GM19452 (cell line): ENCODE measurements at regions not wholly inside any gene's neighbourhood (a gene's known extent, or its start where the extent isn't known, plus 50 kb on each side); places are given as distances from the start of the nearest gene placed in this dataset.
"Not testable (repeated sequence)": the region's sequence is repeated elsewhere in the genome, so short reads cannot be mapped to it uniquely, and the experiment has no call there.

Experiments used
- ATAC-seq: cut with Tn5 transposase; IDR thresholded peaks from one replicate; pipeline ENCODE4 v1.9.1; 2021; ENCODE audit not compliant: unreplicated experiment

GRCh38 chr6:132142768-132143167 is 191.6 kb upstream of the CCN2 start:
- ATAC-seq, result no peak

DNA sequence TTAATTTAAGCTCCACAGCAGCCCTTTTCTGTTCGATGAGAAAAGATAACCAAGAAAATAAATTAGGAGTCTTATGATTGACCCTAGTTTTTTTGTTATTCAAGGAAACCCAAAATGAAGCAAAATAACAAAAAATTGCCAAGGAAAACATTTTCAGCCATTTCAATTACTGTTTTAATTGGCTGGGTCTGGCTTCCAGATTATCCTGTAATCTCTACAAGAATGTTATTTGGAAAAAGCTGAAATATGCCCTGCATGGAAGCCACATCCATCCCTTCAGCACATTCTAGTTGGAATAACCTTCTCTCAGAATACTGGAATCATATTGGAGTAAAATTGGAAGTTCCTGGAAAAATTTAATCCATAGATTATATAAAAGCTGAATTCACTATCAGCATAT is 191.1 kb upstream of the CCN2 start:
- ATAC-seq, result no peak

DNA sequence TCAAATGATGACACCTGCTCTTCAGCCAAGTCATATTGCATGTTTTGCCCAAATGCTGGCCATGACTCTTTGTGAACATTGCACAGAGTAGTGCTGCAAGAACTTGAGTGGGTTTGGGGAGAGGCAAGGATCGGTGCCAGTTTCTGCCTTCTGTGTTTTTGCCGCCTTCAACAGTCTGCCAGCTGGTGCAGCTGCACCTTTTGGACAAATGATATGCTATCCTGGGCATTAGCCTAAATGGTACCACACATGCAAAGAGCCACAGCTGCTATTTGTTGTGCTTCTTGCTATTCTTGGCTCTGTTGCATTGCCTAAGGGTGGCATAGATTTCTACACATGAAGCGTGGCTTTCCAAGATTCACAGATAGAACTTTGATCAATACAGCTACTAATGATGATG is 189.0 kb upstream of the CCN2 start:
- no peak for ATAC-seq

DNA sequence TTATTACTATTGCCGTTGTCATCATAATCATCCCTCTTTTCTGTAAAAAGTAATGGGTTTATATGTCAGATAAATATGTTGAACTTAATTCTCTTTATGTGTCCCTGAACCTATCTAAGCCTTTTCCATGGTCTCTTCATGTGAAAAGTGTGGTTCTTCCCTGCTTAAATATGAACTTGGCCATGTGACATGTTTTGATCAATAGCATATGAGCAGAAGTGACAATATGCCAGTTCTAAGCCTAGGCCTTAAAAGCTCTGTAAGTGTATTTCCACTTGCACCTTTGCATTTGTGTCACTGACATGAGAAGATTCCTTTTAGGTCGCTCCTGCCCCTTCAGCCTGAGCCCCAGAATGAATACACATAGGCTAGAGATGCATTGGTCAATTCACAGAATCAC is 188.4 kb upstream of the CCN2 start:
- no peak for ATAC-seq

- ATAC-seq, result no peak
Observed at GRCh38 chr6:132136981-132137380, 185.8 kb upstream of the CCN2 start.

- no peak for ATAC-seq
Observed at GRCh38 chr6:132135409-132135808, 184.2 kb upstream of the CCN2 start.

DNA sequence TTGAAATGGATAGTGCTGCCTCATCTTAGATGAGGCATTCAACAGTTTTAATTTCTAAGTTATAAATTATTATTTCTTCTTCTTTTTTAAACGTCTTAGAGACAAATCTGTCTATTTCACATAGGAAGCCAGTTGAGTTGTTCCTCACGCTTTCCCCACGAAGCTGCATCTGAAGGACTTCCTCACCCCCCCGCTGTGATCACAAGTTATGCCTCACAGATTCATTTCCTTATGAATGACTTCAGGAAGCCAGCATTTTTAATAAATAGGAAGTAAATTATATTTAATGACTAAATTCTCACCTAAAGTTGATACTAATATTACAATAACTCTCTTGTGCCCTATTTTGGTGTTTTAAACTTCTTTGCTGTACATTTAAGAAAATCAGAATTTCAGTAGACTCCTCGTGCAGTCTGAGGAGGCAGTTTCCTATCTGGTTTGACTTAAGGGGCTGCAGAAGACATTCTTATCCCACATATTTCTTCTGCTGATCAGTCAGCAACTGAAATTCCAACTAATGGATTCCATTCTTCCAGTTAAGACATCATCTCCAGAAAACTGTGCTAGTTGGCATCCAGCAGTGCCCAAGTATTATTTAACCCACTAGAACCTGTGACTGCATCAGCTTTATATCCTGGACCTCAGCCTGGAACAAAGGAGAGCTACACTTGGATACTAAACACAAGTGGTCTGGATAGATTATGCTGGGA is 182.7 kb upstream of the CCN2 start:
- no peak for ATAC-seq

DNA sequence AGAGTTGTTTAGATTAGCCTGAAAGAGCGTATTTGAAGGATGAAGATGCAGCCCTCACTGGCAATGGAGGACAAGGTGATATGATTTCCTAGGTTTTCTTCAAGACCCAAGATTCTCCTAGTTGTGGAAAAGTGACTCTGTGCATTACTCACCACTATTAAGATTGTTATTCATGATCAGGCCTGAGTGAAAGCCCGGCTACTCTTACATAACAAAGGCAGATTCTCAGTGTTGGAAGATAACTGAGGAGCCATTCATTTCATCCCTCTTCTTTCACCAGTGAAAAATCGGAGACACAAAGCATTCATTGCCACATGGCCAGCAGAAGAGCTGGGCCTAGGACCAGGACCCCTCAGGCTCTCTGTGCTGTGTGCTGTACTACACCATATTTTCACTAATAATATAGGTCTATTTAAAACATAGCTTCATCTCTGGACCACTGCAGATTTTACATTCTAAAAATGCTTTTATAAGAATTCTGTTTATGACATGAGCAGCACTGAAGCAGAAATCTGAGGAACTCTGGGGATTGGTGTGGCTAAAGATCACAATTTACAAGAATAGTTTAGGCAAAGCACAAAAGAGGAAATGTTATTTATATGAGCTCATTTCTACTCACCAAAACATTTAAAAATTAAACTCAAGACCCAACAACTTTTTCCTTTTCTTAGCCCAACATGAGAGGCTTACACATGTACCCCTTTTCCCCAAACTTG is 181.9 kb upstream of the CCN2 start:
- ATAC-seq, result no peak

GRCh38 chr6:132132422-132132821 is 181.2 kb upstream of the CCN2 start:
- no peak for ATAC-seq

- ATAC-seq, result no peak
Observed at GRCh38 chr6:132131758-132132157, 180.6 kb upstream of the CCN2 start.

- ATAC-seq, result no peak
Observed at GRCh38 chr6:132131351-132131750, 180.2 kb upstream of the CCN2 start.

DNA sequence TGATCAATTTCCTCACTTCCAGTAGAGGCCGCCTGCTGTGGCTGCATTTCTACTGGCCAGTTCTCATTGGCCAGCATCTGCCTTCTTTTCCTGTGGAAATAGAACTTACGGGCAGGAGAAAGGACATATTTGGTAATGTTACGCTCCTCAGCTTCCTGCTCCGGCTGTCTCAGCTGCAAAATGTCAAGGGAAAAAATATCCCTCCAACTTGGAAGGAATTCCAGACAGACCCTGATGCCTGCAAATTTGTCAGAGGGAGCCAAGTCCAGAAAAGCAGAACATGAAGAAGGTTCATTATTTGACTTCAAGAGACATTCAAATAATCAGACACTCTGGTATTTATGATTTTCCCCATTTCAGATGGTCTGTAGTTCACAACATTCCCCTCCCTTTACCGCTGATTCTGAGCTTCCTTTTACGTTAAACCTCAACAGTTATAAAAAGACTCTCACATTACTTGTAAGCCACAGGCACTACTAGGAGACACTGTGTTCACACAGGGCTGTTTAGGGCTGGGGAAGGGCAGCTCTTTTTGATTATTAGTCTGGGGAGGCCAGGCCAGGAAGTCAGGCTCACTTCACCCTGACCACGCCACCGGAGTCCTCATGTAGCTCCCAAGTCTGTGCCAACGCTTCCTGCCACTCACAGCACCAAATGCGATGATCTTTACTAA is 179.6 kb upstream of the CCN2 start:
- no peak for ATAC-seq

- no peak for ATAC-seq
Observed at GRCh38 chr6:132128424-132128823, 177.3 kb upstream of the CCN2 start.

DNA sequence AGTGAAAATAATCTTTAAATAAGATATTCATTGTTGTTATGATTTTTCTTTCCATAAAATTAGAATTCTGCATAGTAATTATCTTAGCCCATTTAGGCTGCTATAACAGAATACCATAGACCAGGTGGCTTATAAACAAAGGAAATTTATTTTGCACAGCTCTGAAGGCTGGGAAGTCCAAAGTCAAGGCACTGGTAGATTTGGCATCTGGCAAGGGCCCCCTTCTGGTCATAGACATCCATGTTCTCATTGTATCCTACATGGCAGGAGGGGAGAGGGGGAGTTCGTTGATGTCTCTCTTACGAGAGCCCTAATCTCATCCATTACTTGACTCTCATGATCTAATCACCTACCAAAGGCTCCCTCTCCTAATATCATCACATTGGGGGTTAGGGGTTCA is 175.0 kb upstream of the CCN2 start:
- no peak for ATAC-seq

DNA sequence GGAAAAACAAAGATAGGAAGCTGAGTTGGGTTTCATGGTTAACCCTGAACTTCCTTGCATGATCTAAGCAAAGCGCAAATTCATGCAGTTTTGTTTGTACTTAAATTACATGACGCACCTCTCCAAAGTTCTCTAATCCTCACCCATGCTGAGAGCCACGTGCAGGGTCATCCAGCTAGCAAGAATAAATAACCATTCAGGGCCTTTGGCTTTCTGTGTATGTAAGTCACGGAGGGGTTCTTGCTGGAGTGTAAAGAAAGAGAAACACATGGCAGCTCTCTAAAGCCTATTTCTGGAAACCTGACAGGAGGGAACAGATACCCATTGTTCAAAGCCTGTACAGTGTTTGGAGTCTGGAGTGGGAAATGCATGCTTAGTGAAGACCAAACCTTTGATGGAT is 171.7 kb upstream of the CCN2 start:
- no peak for ATAC-seq

DNA sequence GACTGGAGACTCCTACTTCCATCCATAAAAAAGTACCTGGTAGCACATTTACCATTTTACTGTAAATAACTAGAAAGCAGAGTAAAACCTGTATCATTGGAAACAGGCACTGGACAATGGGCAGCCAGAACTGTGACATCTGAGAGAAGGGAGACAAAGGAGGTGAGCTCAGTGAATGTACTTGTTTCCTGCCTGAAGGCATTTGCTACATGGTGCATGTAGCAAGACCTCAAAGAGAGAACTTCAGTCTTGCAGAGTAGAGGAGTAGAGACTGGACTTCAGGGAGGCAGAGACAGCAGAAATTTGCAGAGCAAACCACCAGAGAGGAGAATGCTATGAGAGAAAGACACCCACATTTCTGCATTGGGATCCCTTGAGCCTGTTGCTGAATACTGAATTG is 171.0 kb upstream of the CCN2 start:
- no peak for ATAC-seq

GRCh38 chr6:132118144-132118543 is 167.0 kb upstream of the CCN2 start:
- ATAC-seq, result no peak

GRCh38 chr6:132115714-132116366 is 164.7 kb upstream of the CCN2 start:
- no peak for ATAC-seq

GRCh38 chr6:132114201-132114825 is 163.1 kb upstream of the CCN2 start:
- no peak for ATAC-seq

DNA sequence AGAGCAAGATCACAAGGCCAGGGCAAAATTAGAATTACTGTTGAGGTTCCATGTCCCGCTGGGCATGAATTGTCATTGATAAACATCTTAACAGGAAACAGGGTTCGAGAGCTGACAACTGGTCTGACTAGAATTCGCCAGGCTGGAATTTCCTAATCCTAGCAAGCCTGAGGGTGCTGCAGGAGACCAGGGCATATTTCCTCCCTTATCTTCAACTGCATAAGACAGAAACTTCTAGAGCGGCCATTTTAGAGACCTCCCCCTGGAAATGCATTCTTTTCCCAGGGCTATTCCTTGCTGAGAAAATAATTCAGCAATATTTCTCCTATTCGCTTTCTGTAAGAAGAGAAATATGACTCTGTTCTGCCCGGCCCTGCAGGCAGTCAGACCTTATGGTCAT is 158.6 kb upstream of the CCN2 start:
- ATAC-seq, result not testable (repeated sequence)

- no peak for ATAC-seq
Observed at GRCh38 chr6:132107896-132108295, 156.7 kb upstream of the CCN2 start.
